ENCODE measurements at regions not wholly inside any gene's neighbourhood (a gene's known extent, or its start where the extent isn't known, plus 50 kb on each side); places are given as distances from the start of the nearest gene placed in this dataset.

GRCh38 chr13:75091718-75092117 lies 390.3 kb downstream of the TBC1D4 start:
- Histone ChIP-seq H3K4me3 (no peak overlapping the region), H3K79me2 (ENCODE audit: low read depth) (no peaks in the 10 kb centered on the region), H3K4me1 (peaks cover 15% of the 10 kb centered on the region), H3K4me2 (no peak overlapping the region), H4K20me1 (ENCODE audit: low read depth) (no peaks in the 10 kb centered on the region), H2AFZ (replicated peaks) (peak overlapping the region; percentile 91), H3K9ac (no peak overlapping the region), H3K27ac (no peak overlapping the region), H3K27me3 (no peaks in the 10 kb centered on the region), H3K36me3 (no peaks in the 10 kb centered on the region), H3F3A (ENCODE audit: low read depth) (no peaks in the 10 kb centered on the region), H3K9me3 (ENCODE audit: low read depth) (no peaks in the 10 kb centered on the region)
- peaks cover under 1% of the 10 kb centered on the region for H3K36me3 Mint-ChIP-seq
- H3K27ac Mint-ChIP-seq, result peak overlapping the region; percentile 42
- no peak overlapping the region for H3K4me3 Mint-ChIP-seq
- peaks cover 10% of the 10 kb centered on the region for H3K9me3 Mint-ChIP-seq
- no peaks in the 10 kb centered on the region for H3K27me3 Mint-ChIP-seq (ENCODE audit: insufficient read depth, low read depth)
- peaks cover 22% of the 10 kb centered on the region for H3K4me1 Mint-ChIP-seq
- DNase-seq (ENCODE audit: low spot score), result no peak
- TF ChIP-seq EZH2 (IDR thresholded peaks at IDR 0.05), result no peak
- no peak for TF ChIP-seq CTCF (IDR thresholded peaks at IDR 0.05)
- TF ChIP-seq EZH2phosphoT487 (IDR thresholded peaks at IDR 0.05), result no peak

GRCh38 chr13:75090872-75091615 lies 390.9 kb downstream of the TBC1D4 start:
- DNase-seq (ENCODE audit: low spot score), result no peak
- Histone ChIP-seq H3K27ac (no peak overlapping the region), H3K4me2 (no peak overlapping the region), H3K4me1 (peaks cover 15% of the 10 kb centered on the region), H3K9me3 (ENCODE audit: low read depth) (no peaks in the 10 kb centered on the region), H3K4me3 (no peak overlapping the region), H3K79me2 (ENCODE audit: low read depth) (no peaks in the 10 kb centered on the region), H4K20me1 (ENCODE audit: low read depth) (no peaks in the 10 kb centered on the region), H3K9ac (no peak overlapping the region), H3K27me3 (no peaks in the 10 kb centered on the region), H2AFZ (replicated peaks) (peak overlapping the region; percentile 91), H3K36me3 (no peaks in the 10 kb centered on the region), H3F3A (ENCODE audit: low read depth) (no peaks in the 10 kb centered on the region)
- Mint-ChIP-seq H3K27ac (peak overlapping the region; percentile 80), H3K4me1 (peaks cover 22% of the 10 kb centered on the region), H3K9me3 (peaks cover 12% of the 10 kb centered on the region), H3K4me3 (no peak overlapping the region), H3K27me3 (ENCODE audit: insufficient read depth, low read depth) (no peaks in the 10 kb centered on the region), H3K36me3 (no peaks in the 10 kb centered on the region)
- TF ChIP-seq EZH2 (IDR thresholded peaks at IDR 0.05) (no peak), EZH2phosphoT487 (IDR thresholded peaks at IDR 0.05) (no peak), CTCF (IDR thresholded peaks at IDR 0.05) (no peak)

- no peaks in the 10 kb centered on the region for H3K27me3 Mint-ChIP-seq (ENCODE audit: insufficient read depth, low read depth)
- Histone ChIP-seq H3K27me3 (no peaks in the 10 kb centered on the region), H3K4me1 (peaks cover 15% of the 10 kb centered on the region), H3K27ac (no peak overlapping the region), H3K9ac (no peak overlapping the region), H3K4me2 (no peak overlapping the region), H4K20me1 (ENCODE audit: low read depth) (no peaks in the 10 kb centered on the region), H3K4me3 (no peak overlapping the region), H3K36me3 (no peaks in the 10 kb centered on the region), H3K79me2 (ENCODE audit: low read depth) (no peaks in the 10 kb centered on the region), H3F3A (ENCODE audit: low read depth) (no peaks in the 10 kb centered on the region), H3K9me3 (ENCODE audit: low read depth) (no peaks in the 10 kb centered on the region), H2AFZ (replicated peaks) (no peak overlapping the region)
- H3K27ac Mint-ChIP-seq, result no peak overlapping the region
- H3K4me3 Mint-ChIP-seq, result no peak overlapping the region
- peaks cover 19% of the 10 kb centered on the region for H3K9me3 Mint-ChIP-seq
- no peaks in the 10 kb centered on the region for H3K36me3 Mint-ChIP-seq
- peaks cover 22% of the 10 kb centered on the region for H3K4me1 Mint-ChIP-seq
- DNase-seq (ENCODE audit: low spot score), result no peak
- TF ChIP-seq EZH2phosphoT487 (IDR thresholded peaks at IDR 0.05) (no peak), CTCF (IDR thresholded peaks at IDR 0.05) (no peak), EZH2 (IDR thresholded peaks at IDR 0.05) (no peak)
These were observed 393.1 kb downstream of the TBC1D4 start for GRCh38 chr13:75088915-75089314.

All from neural progenitor cell (in vitro differentiated cells).